Choroid plexus epithelial cell (primary cell): ENCODE measurements at regions not wholly inside any gene's neighbourhood (a gene's known extent, or its start where the extent isn't known, plus 50 kb on each side); places are given as distances from the start of the nearest gene placed in this dataset.
A peak's percentile ranks its signal among the peaks of the same experiment; 100 is the strongest.

ENCODE experiments used
- DNase-seq: peaks from one replicate; pipeline ENCODE4 v3.0.0-alpha.2; 2010; ENCODE audit warnings: low read depth
- H3K4me3 ChIP-seq: 2 replicates; pipeline ENCODE4 v1.5.1; 2011; ENCODE audit warnings: low read depth, mild to moderate bottlenecking, control low read depth, low read length, moderate library complexity
- TF ChIP-seq, protein P1 (sequence below): conservative IDR thresholded peaks from 2 replicates; pipeline ENCODE4 v1.5.1; 2011; ENCODE audit warnings: low read depth, mild to moderate bottlenecking, control low read depth, inconsistent platforms, low read length, moderate library complexity

- TF ChIP-seq, protein P1, sequence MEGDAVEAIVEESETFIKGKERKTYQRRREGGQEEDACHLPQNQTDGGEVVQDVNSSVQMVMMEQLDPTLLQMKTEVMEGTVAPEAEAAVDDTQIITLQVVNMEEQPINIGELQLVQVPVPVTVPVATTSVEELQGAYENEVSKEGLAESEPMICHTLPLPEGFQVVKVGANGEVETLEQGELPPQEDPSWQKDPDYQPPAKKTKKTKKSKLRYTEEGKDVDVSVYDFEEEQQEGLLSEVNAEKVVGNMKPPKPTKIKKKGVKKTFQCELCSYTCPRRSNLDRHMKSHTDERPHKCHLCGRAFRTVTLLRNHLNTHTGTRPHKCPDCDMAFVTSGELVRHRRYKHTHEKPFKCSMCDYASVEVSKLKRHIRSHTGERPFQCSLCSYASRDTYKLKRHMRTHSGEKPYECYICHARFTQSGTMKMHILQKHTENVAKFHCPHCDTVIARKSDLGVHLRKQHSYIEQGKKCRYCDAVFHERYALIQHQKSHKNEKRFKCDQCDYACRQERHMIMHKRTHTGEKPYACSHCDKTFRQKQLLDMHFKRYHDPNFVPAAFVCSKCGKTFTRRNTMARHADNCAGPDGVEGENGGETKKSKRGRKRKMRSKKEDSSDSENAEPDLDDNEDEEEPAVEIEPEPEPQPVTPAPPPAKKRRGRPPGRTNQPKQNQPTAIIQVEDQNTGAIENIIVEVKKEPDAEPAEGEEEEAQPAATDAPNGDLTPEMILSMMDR = no peak
- DNase-seq = peak; percentile 5
- no peak overlapping the region for H3K4me3 ChIP-seq
These were observed 153.2 kb upstream of the PTPRM start for GRCh38 chr18:7413906-7414305.

- DNase-seq = peak; percentile 49
- no peak overlapping the region for H3K4me3 ChIP-seq
- TF ChIP-seq, protein P1 = no peak
These were observed 152.7 kb upstream of the PTPRM start for GRCh38 chr18:7414459-7414858.

- peak; percentile 20 for DNase-seq
- H3K4me3 ChIP-seq = no peak overlapping the region
- TF ChIP-seq, protein P1 = no peak
These were observed 151.8 kb upstream of the PTPRM start for GRCh38 chr18:7415081-7415894.

DNA sequence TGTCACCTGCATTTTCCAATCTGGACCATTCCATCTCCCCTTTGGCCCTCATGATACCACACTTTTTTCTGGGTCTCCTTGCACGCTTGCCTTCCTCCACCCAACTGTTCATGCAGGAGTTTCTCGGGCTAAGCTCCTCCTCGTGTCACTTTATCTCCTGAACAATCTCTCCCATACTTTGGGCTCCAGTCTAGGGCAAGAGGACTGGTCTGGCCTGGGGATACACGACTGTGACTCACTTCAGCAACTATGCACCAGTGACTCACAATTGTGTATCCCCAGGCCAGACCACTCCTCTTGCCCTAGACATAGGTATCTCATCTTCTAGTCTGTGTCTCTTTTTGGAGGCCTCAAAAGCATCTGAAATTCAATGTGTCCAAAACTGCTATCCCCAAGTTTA, 149.4 kb upstream of the PTPRM start:
- TF ChIP-seq, protein P1 = no peak
- DNase-seq = peak; percentile 61
- H3K4me3 ChIP-seq = no peak overlapping the region

DNA sequence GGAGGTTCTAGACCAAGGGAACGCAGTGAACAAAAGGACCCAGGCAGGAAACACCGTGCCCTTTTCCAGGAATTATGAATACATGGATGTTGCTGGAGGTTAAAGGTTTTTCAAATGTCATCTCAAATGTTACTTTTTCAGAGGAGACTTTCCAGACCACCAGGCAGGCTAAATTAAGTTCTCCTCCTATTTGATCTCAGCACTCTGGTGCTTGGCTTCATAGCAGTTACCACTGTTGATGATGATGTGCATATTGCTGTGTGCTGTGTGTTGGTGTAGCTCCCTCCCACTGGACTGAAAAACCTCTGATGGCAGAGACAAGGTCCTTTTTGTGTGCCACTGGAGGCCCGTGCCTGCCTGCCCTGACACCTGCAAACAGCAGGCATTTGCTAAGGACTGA, 137.3 kb upstream of the PTPRM start:
- DNase-seq = no peak
- TF ChIP-seq, protein P1 = no peak
- no peak overlapping the region for H3K4me3 ChIP-seq

GRCh38 chr18:7436166-7436565, 130.9 kb upstream of the PTPRM start:
- TF ChIP-seq, protein P1 = no peak
- H3K4me3 ChIP-seq = no peak overlapping the region
- DNase-seq = no peak

- no peak for DNase-seq
- no peak overlapping the region for H3K4me3 ChIP-seq
- TF ChIP-seq, protein P1 = no peak
These were observed 129.2 kb upstream of the PTPRM start for GRCh38 chr18:7437870-7438269.
